MM.1S (cell line): ENCODE measurements at regions not wholly inside any gene's neighbourhood (a gene's known extent, or its start where the extent isn't known, plus 50 kb on each side); places are given as distances from the start of the nearest gene placed in this dataset.

Experiments used
- DNase-seq: peaks from one replicate; pipeline ENCODE4 v3.0.0-alpha.2; 2015
- H2AFZ ChIP-seq: fragments of 300-600 bp; sonication (generic); 2 replicates; pipeline ENCODE4 v1.6.0; 2016; ENCODE audit warnings: antibody characterized with exemption, low read length
- H3F3A ChIP-seq: fragments of 300-600 bp; sonication (generic); 2 replicates; pipeline ENCODE4 v1.6.1; 2016; ENCODE audit warnings: mild to moderate bottlenecking, antibody characterized with exemption, low read length, moderate library complexity, mixed read lengths; ENCODE audit not compliant: insufficient read depth
- H3K27ac ChIP-seq: fragments of 300-600 bp; sonication (generic); 2 replicates; pipeline ENCODE4 v1.5.1; 2016; ENCODE audit warnings: mild to moderate bottlenecking, low read length
- H3K27me3 ChIP-seq: fragments of 300-600 bp; sonication (generic); replicated peaks from 2 replicates; pipeline ENCODE4 v1.6.0; 2016; ENCODE audit warnings: low read length; ENCODE audit not compliant: insufficient read depth
- H3K36me3 ChIP-seq: fragments of 300-600 bp; sonication (generic); replicated peaks from 2 replicates; pipeline ENCODE4 v1.6.1; 2016; ENCODE audit warnings: mild to moderate bottlenecking, low read length, mixed read lengths; ENCODE audit not compliant: insufficient read depth
- H3K4me1 ChIP-seq: fragments of 300-600 bp; sonication (generic); 2 replicates; pipeline ENCODE4 v1.6.1; 2016; ENCODE audit warnings: low read length, mixed read lengths
- H3K4me2 ChIP-seq: fragments of 300-600 bp; sonication (generic); 2 replicates; pipeline ENCODE4 v1.6.0; 2016; ENCODE audit warnings: low read depth, low read length
- H3K4me3 ChIP-seq: fragments of 300-600 bp; sonication (generic); 2 replicates; pipeline ENCODE4 v1.5.1; 2016; ENCODE audit warnings: low read length, mixed read lengths
- H3K79me2 ChIP-seq: fragments of 300-600 bp; sonication (generic); 2 replicates; pipeline ENCODE4 v1.6.1; 2016; ENCODE audit warnings: mixed run types, low read length, mixed read lengths
- H3K9ac ChIP-seq: fragments of 300-600 bp; sonication (generic); 2 replicates; pipeline ENCODE4 v1.6.1; 2016; ENCODE audit warnings: low read length, mixed read lengths
- H3K9me2 ChIP-seq: fragments of 300-600 bp; sonication (generic); replicated peaks from 2 replicates; pipeline ENCODE4 v1.6.1; 2016; ENCODE audit warnings: mild to moderate bottlenecking, low read length, mixed read lengths; ENCODE audit not compliant: insufficient read depth
- H3K9me3 ChIP-seq: fragments of 300-600 bp; sonication (generic); replicated peaks from 2 replicates; pipeline ENCODE4 v1.6.1; 2016; ENCODE audit warnings: mild to moderate bottlenecking, low read length, mixed read lengths; ENCODE audit not compliant: insufficient read depth
- H4K20me1 ChIP-seq: fragments of 300-600 bp; sonication (generic); 2 replicates; pipeline ENCODE4 v1.6.1; 2016; ENCODE audit warnings: mild to moderate bottlenecking, low read length, moderate library complexity, mixed read lengths; ENCODE audit not compliant: insufficient read depth
- EZH2 ChIP-seq: fragments of 300-600 bp; sonication (generic); optimal IDR thresholded peaks from 2 replicates; pipeline ENCODE3; 2017; ENCODE audit warnings: low read depth, mild to moderate bottlenecking, antibody characterized with exemption, low read length, mixed read lengths
- EZH2phosphoT487 ChIP-seq: fragments of 300-600 bp; sonication (generic); IDR thresholded peaks from 2 replicates; pipeline ENCODE4 v1.6.1; 2018; ENCODE audit warnings: antibody characterized with exemption, low read length
- TF ChIP-seq, protein P1 (sequence below): fragments of 300-600 bp; sonication (generic); IDR thresholded peaks from 2 replicates; pipeline ENCODE4 v1.5.1; 2016; ENCODE audit warnings: antibody characterized with exemption, low read length, mixed read lengths

- Histone ChIP-seq H3K4me2 (no peak overlapping the region), H4K20me1 (no peaks in the 10 kb centered on the region), H3K4me1 (no peaks in the 10 kb centered on the region), H3K27ac (no peak overlapping the region), H2AFZ (no peak overlapping the region), H3K9me3 (no peaks in the 10 kb centered on the region), H3K79me2 (no peaks in the 10 kb centered on the region), H3K9me2 (no peaks in the 10 kb centered on the region), H3K4me3 (no peak overlapping the region), H3K36me3 (no peaks in the 10 kb centered on the region), H3F3A (no peaks in the 10 kb centered on the region), H3K9ac (no peak overlapping the region), H3K27me3 (no peaks in the 10 kb centered on the region)
- DNase-seq = no peak
- TF ChIP-seq EZH2phosphoT487 = no peak
- TF ChIP-seq, protein P1, sequence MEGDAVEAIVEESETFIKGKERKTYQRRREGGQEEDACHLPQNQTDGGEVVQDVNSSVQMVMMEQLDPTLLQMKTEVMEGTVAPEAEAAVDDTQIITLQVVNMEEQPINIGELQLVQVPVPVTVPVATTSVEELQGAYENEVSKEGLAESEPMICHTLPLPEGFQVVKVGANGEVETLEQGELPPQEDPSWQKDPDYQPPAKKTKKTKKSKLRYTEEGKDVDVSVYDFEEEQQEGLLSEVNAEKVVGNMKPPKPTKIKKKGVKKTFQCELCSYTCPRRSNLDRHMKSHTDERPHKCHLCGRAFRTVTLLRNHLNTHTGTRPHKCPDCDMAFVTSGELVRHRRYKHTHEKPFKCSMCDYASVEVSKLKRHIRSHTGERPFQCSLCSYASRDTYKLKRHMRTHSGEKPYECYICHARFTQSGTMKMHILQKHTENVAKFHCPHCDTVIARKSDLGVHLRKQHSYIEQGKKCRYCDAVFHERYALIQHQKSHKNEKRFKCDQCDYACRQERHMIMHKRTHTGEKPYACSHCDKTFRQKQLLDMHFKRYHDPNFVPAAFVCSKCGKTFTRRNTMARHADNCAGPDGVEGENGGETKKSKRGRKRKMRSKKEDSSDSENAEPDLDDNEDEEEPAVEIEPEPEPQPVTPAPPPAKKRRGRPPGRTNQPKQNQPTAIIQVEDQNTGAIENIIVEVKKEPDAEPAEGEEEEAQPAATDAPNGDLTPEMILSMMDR = no peak
- no peak for TF ChIP-seq EZH2
Observed at GRCh38 chr5:56625541-56625940, 189.8 kb upstream of the MAP3K1 start.

GRCh38 chr5:56624751-56625150 lies 190.6 kb upstream of the MAP3K1 start:
- H3K4me1 ChIP-seq = no peaks in the 10 kb centered on the region
- no peak overlapping the region for H3K4me3 ChIP-seq
- no peaks in the 10 kb centered on the region for H3K79me2 ChIP-seq
- H3K9me3 ChIP-seq = no peaks in the 10 kb centered on the region
- no peaks in the 10 kb centered on the region for H3K36me3 ChIP-seq
- DNase-seq = no peak
- H3K27me3 ChIP-seq = no peaks in the 10 kb centered on the region
- no peak overlapping the region for H3K9ac ChIP-seq
- H3K9me2 ChIP-seq = no peaks in the 10 kb centered on the region
- H4K20me1 ChIP-seq = no peaks in the 10 kb centered on the region
- TF ChIP-seq EZH2phosphoT487 (no peak), EZH2 (no peak)
- TF ChIP-seq, protein P1 = no peak
- no peak overlapping the region for H3K27ac ChIP-seq
- H3F3A ChIP-seq = no peaks in the 10 kb centered on the region
- H3K4me2 ChIP-seq = no peak overlapping the region
- no peak overlapping the region for H2AFZ ChIP-seq

DNA sequence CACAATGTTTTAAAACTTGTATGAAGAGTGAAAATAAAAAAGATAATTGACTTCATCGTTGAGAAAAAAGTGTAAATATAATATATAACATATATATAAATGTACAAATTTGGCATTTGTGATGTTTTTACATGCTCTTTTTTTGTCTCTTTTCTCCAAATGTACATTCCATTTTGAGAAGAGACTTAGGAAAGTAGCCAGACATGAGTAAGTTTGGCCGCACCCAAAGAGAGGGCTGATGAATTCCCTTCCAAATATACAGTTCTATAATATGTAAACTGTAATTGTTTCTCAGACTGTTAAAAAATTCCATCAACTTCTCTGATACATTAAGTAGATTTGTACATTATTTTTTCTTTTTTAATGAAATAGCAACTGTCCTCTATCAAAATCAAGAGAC lies 193.2 kb upstream of the MAP3K1 start:
- H4K20me1 ChIP-seq = no peaks in the 10 kb centered on the region
- no peaks in the 10 kb centered on the region for H3K4me1 ChIP-seq
- no peaks in the 10 kb centered on the region for H3K27me3 ChIP-seq
- H3K9me3 ChIP-seq = no peaks in the 10 kb centered on the region
- H3F3A ChIP-seq = no peaks in the 10 kb centered on the region
- no peak overlapping the region for H2AFZ ChIP-seq
- DNase-seq = no peak
- H3K79me2 ChIP-seq = no peaks in the 10 kb centered on the region
- no peak overlapping the region for H3K4me2 ChIP-seq
- TF ChIP-seq, protein P1 = no peak
- no peak for TF ChIP-seq EZH2
- TF ChIP-seq EZH2phosphoT487 = no peak
- no peak overlapping the region for H3K4me3 ChIP-seq
- no peak overlapping the region for H3K9ac ChIP-seq
- no peak overlapping the region for H3K27ac ChIP-seq
- H3K36me3 ChIP-seq = no peaks in the 10 kb centered on the region
- H3K9me2 ChIP-seq = no peaks in the 10 kb centered on the region
